ENCODE measurements at regions not wholly inside any gene's neighbourhood (a gene's known extent, or its start where the extent isn't known, plus 50 kb on each side); places are given as distances from the start of the nearest gene placed in this dataset.

DNA sequence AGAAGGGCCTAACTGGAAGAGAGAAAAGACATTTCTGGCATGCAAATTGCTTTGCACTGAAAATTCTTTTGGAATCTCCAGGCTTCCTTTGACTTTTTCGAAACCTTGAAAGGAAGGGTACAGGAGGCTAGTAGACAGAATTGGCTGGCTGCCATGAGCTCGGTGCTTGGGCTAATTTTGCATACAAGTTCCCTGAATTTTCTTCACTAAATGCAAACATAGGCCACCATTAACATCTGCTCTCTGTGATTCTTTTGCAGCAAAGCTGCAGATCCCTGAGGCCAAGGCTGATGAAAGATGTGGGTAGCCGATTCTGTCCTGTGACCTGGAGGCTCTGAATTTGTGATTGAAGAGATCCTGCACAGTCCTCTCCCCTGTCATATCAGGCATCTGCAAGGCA is 247.8 kb upstream of the MCTP2 start:
- intact Hi-C loops (cut with micrococcal nuclease; ENCODE audit: unreplicated experiment) = no loop called here
- Mint-ChIP-seq H3K9me3 (ENCODE audit: low read depth, unreplicated experiment) (peaks cover 14% of the 10 kb centered on the region), H3K27me3 (ENCODE audit: unreplicated experiment) (peaks cover 11% of the 10 kb centered on the region), H3K27ac (ENCODE audit: unreplicated experiment) (no peak overlapping the region), H3K36me3 (ENCODE audit: insufficient read depth, unreplicated experiment) (no peaks in the 10 kb centered on the region), H3K4me1 (ENCODE audit: low read depth, unreplicated experiment) (no peaks in the 10 kb centered on the region), H3K4me3 (ENCODE audit: low read depth, unreplicated experiment) (no peak overlapping the region)
- no TSS peak for BruUV-seq (replicated peaks)
- DNase-seq = no peak
- CTCF ChIA-PET = interaction anchor here (1.4 kb wide), 1 partner anchor 13 kb away, joined by 3 read pairs; no protein-coding TSS in a partner anchor
- TF ChIP-seq CTCF (IDR thresholded peaks at IDR 0.05; ENCODE audit: unreplicated experiment) = no peak

DNA sequence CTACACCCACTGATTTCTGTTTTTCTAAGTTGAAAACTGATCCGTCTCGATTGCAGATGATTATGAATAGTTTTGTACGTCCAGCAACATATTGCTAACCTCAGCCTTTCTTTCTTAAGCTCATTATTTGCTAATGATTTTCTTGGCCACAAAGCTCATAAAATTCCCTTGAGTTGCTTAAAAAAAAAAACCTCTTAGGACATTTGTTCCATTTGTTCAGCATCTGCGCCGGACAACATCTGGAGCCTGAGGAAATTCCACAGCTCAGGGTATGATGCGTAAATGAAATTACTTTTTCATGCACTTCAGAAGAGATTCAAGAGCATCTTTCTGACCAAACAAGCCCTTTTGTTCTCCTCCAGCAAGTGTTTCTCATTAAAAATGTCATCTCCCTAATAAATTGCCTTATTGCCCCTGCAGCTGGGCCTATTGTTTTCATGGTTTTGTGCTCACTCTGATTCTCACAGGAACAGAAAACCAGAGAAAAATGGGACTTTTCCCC is 249.1 kb upstream of the MCTP2 start:
- Mint-ChIP-seq H3K27ac (ENCODE audit: unreplicated experiment) (no peak overlapping the region), H3K36me3 (ENCODE audit: insufficient read depth, unreplicated experiment) (no peaks in the 10 kb centered on the region), H3K4me1 (ENCODE audit: low read depth, unreplicated experiment) (no peaks in the 10 kb centered on the region), H3K4me3 (ENCODE audit: low read depth, unreplicated experiment) (no peak overlapping the region), H3K27me3 (ENCODE audit: unreplicated experiment) (peaks cover 12% of the 10 kb centered on the region), H3K9me3 (ENCODE audit: low read depth, unreplicated experiment) (peaks cover 14% of the 10 kb centered on the region)
- no peak for TF ChIP-seq CTCF (IDR thresholded peaks at IDR 0.05; ENCODE audit: unreplicated experiment)
- BruUV-seq (replicated peaks) = no TSS peak
- intact Hi-C loops (cut with micrococcal nuclease; ENCODE audit: unreplicated experiment) = no loop called here
- CTCF ChIA-PET = interaction anchor here (1.3 kb wide), 1 partner anchor 13 kb away, joined by 4 read pairs; no protein-coding TSS in a partner anchor
- no peak for DNase-seq

DNA sequence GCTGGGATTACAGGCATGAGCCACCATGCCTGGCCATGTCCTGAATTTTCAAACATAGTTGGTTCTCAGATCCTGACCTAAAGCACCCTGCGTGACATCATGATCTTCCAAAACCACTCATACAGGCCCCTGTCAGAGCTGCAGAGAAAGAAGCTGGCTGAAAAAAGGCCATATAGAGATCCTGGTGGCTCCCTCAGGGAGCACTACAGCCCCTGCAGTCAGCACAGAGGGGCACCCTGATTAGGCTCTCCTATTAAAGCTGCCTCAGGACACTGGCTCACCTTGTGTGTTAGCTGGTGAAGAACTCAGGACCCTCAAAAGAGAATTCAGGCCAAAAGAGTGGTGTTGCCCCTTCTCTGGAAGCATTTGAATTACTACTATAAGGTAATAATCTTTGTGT is 249.7 kb upstream of the MCTP2 start:
- intact Hi-C loops (cut with micrococcal nuclease; ENCODE audit: unreplicated experiment) = no loop called here
- DNase-seq = no peak
- peaks cover 12% of the 10 kb centered on the region for H3K27me3 Mint-ChIP-seq (ENCODE audit: unreplicated experiment)
- no TSS peak for BruUV-seq (replicated peaks)
- H3K27ac Mint-ChIP-seq (ENCODE audit: unreplicated experiment) = no peak overlapping the region
- peaks cover 14% of the 10 kb centered on the region for H3K9me3 Mint-ChIP-seq (ENCODE audit: low read depth, unreplicated experiment)
- no peaks in the 10 kb centered on the region for H3K36me3 Mint-ChIP-seq (ENCODE audit: insufficient read depth, unreplicated experiment)
- TF ChIP-seq CTCF (IDR thresholded peaks at IDR 0.05; ENCODE audit: unreplicated experiment) = no peak
- H3K4me1 Mint-ChIP-seq (ENCODE audit: low read depth, unreplicated experiment) = no peaks in the 10 kb centered on the region
- H3K4me3 Mint-ChIP-seq (ENCODE audit: low read depth, unreplicated experiment) = no peak overlapping the region
- CTCF ChIA-PET = interaction anchor here (0.7 to 1.3 kb wide), 2 partner anchors 13 to 1963 kb away, joined by 4 read pairs; no protein-coding TSS in a partner anchor

- peaks cover 12% of the 10 kb centered on the region for H3K27me3 Mint-ChIP-seq (ENCODE audit: unreplicated experiment)
- peaks cover 14% of the 10 kb centered on the region for H3K9me3 Mint-ChIP-seq (ENCODE audit: low read depth, unreplicated experiment)
- no peak overlapping the region for H3K27ac Mint-ChIP-seq (ENCODE audit: unreplicated experiment)
- H3K4me3 Mint-ChIP-seq (ENCODE audit: low read depth, unreplicated experiment) = no peak overlapping the region
- intact Hi-C loops (cut with micrococcal nuclease; ENCODE audit: unreplicated experiment) = no loop called here
- no TSS peak for BruUV-seq (replicated peaks)
- no peaks in the 10 kb centered on the region for H3K36me3 Mint-ChIP-seq (ENCODE audit: insufficient read depth, unreplicated experiment)
- no peak for DNase-seq
- CTCF ChIA-PET = interaction anchor here (1.2 kb wide), 1 partner anchor 140 kb away, joined by 3 read pairs; no protein-coding TSS in a partner anchor
- TF ChIP-seq CTCF (IDR thresholded peaks at IDR 0.05; ENCODE audit: unreplicated experiment) = no peak
- H3K4me1 Mint-ChIP-seq (ENCODE audit: low read depth, unreplicated experiment) = no peaks in the 10 kb centered on the region
These were observed 251.0 kb upstream of the MCTP2 start for GRCh38 chr15:93980261-93980911.
